MM.1S (cell line): ENCODE measurements at regions not wholly inside any gene's neighbourhood (a gene's known extent, or its start where the extent isn't known, plus 50 kb on each side); places are given as distances from the start of the nearest gene placed in this dataset.

Experiments used
- EZH2 ChIP-seq: fragments of 300-600 bp; sonication (generic); optimal IDR thresholded peaks from 2 replicates; pipeline ENCODE3; 2017; ENCODE audit warnings: low read depth, mild to moderate bottlenecking, antibody characterized with exemption, low read length, mixed read lengths
- EZH2phosphoT487 ChIP-seq: fragments of 300-600 bp; sonication (generic); IDR thresholded peaks from 2 replicates; pipeline ENCODE4 v1.6.1; 2018; ENCODE audit warnings: antibody characterized with exemption, low read length
- TF ChIP-seq, protein P1 (sequence below): fragments of 300-600 bp; sonication (generic); IDR thresholded peaks from 2 replicates; pipeline ENCODE4 v1.5.1; 2016; ENCODE audit warnings: antibody characterized with exemption, low read length, mixed read lengths

GRCh38 chr15:61750271-61751084 lies 309.8 kb downstream of the VPS13C start:
- no peak for TF ChIP-seq EZH2
- no peak for TF ChIP-seq EZH2phosphoT487
- TF ChIP-seq, protein P1, sequence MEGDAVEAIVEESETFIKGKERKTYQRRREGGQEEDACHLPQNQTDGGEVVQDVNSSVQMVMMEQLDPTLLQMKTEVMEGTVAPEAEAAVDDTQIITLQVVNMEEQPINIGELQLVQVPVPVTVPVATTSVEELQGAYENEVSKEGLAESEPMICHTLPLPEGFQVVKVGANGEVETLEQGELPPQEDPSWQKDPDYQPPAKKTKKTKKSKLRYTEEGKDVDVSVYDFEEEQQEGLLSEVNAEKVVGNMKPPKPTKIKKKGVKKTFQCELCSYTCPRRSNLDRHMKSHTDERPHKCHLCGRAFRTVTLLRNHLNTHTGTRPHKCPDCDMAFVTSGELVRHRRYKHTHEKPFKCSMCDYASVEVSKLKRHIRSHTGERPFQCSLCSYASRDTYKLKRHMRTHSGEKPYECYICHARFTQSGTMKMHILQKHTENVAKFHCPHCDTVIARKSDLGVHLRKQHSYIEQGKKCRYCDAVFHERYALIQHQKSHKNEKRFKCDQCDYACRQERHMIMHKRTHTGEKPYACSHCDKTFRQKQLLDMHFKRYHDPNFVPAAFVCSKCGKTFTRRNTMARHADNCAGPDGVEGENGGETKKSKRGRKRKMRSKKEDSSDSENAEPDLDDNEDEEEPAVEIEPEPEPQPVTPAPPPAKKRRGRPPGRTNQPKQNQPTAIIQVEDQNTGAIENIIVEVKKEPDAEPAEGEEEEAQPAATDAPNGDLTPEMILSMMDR = no peak
